BLaER1 (cell line): ENCODE measurements at regions not wholly inside any gene's neighbourhood (a gene's known extent, or its start where the extent isn't known, plus 50 kb on each side); places are given as distances from the start of the nearest gene placed in this dataset.
"Not testable (repeated sequence)": the region's sequence is repeated elsewhere in the genome, so short reads cannot be mapped to it uniquely, and the experiment has no call there.

Experiments
- H3K27ac ChIP-seq: shearing (Covaris generic); formaldehyde crosslinking; 2 replicates; pipeline ENCODE4 v1.8.1; 2022
- H3K27me3 ChIP-seq: shearing (Covaris generic); formaldehyde crosslinking; 2 replicates; pipeline ENCODE4 v1.8.1; 2022
- H3K36me3 ChIP-seq: shearing (Covaris generic); formaldehyde crosslinking; 2 replicates; pipeline ENCODE4 v1.8.1; 2022
- H3K4me1 ChIP-seq: shearing (Covaris generic); formaldehyde crosslinking; 2 replicates; pipeline ENCODE4 v1.8.1; 2022
- H3K4me2 ChIP-seq: shearing (Covaris generic); formaldehyde crosslinking; 2 replicates; pipeline ENCODE4 v1.8.1; 2022
- H3K4me3 ChIP-seq: shearing (Covaris generic); formaldehyde crosslinking; 2 replicates; pipeline ENCODE4 v1.8.1; 2022
- H3K9ac ChIP-seq: shearing (Covaris generic); formaldehyde crosslinking; 2 replicates; pipeline ENCODE4 v1.8.1; 2022
- H3K9me3 ChIP-seq: shearing (Covaris generic); formaldehyde crosslinking; 2 replicates; pipeline ENCODE4 v1.8.1; 2022
- H4K20me1 ChIP-seq: shearing (Covaris generic); formaldehyde crosslinking; 2 replicates; pipeline ENCODE4 v1.8.1; 2022
- Cebpa-rat ChIP-seq: shearing (Covaris generic); IDR thresholded peaks from 2 replicates; pipeline ENCODE4 v1.8.1; 2022

- Histone ChIP-seq H3K4me3 (no peak overlapping the region), H3K4me2 (no peak overlapping the region), H4K20me1 (peaks cover 90% of the 10 kb centered on the region), H3K36me3 (peaks cover 79% of the 10 kb centered on the region), H3K27me3 (no peaks in the 10 kb centered on the region), H3K9ac (no peak overlapping the region), H3K4me1 (no peaks in the 10 kb centered on the region), H3K9me3 (peaks cover 38% of the 10 kb centered on the region), H3K27ac (no peak overlapping the region)
- TF ChIP-seq Cebpa-rat, result no peak
Observed at GRCh38 chr6:144372116-144372515, 87.0 kb downstream of the UTRN start.

- Histone ChIP-seq H3K4me2 (no peak overlapping the region), H3K27me3 (no peaks in the 10 kb centered on the region), H3K4me3 (no peak overlapping the region), H3K9me3 (peaks cover 32% of the 10 kb centered on the region), H3K4me1 (no peaks in the 10 kb centered on the region), H3K36me3 (peaks cover 81% of the 10 kb centered on the region), H4K20me1 (peaks cover 92% of the 10 kb centered on the region), H3K27ac (no peak overlapping the region), H3K9ac (no peak overlapping the region)
- TF ChIP-seq Cebpa-rat, result no peak
Observed at GRCh38 chr6:144372611-144373594, 87.8 kb downstream of the UTRN start.

GRCh38 chr6:144374525-144374924 is 89.4 kb downstream of the UTRN start:
- not testable (repeated sequence) for H3K27ac ChIP-seq, H3K4me2 ChIP-seq, H3K9ac ChIP-seq, H3K27me3 ChIP-seq, H3K4me3 ChIP-seq, H3K4me1 ChIP-seq
- peaks cover 28% of the 10 kb centered on the region for H3K9me3 ChIP-seq
- H4K20me1 ChIP-seq, result peaks cover 99% of the 10 kb centered on the region
- H3K36me3 ChIP-seq, result peaks cover 79% of the 10 kb centered on the region

- H3K4me1 ChIP-seq, result no peaks in the 10 kb centered on the region
- H3K9me3 ChIP-seq, result peaks cover 39% of the 10 kb centered on the region
- H3K27ac ChIP-seq, result no peak overlapping the region
- peaks cover 98% of the 10 kb centered on the region for H4K20me1 ChIP-seq
- no peak for TF ChIP-seq Cebpa-rat
- H3K9ac ChIP-seq, result no peak overlapping the region
- no peak overlapping the region for H3K4me2 ChIP-seq
- H3K27me3 ChIP-seq, result no peaks in the 10 kb centered on the region
- no peak overlapping the region for H3K4me3 ChIP-seq
- H3K36me3 ChIP-seq, result peaks cover 77% of the 10 kb centered on the region
Observed at GRCh38 chr6:144377586-144378210, 92.6 kb downstream of the UTRN start.

GRCh38 chr6:144378437-144378836 is 93.3 kb downstream of the UTRN start:
- Histone ChIP-seq H3K9me3 (peaks cover 39% of the 10 kb centered on the region), H3K27me3 (no peaks in the 10 kb centered on the region), H3K27ac (no peak overlapping the region), H3K4me1 (no peaks in the 10 kb centered on the region), H3K4me2 (no peak overlapping the region), H3K9ac (no peak overlapping the region), H3K4me3 (no peak overlapping the region), H4K20me1 (peaks cover 98% of the 10 kb centered on the region), H3K36me3 (peaks cover 73% of the 10 kb centered on the region)
- no peak for TF ChIP-seq Cebpa-rat

- H3K27ac ChIP-seq, result no peak overlapping the region
- peaks cover 65% of the 10 kb centered on the region for H3K36me3 ChIP-seq
- peaks cover 98% of the 10 kb centered on the region for H4K20me1 ChIP-seq
Observed at GRCh38 chr6:144379356-144379755, 94.2 kb downstream of the UTRN start.

GRCh38 chr6:144381499-144381898 is 96.4 kb downstream of the UTRN start:
- not testable (repeated sequence) for H3K27ac ChIP-seq, H3K27me3 ChIP-seq, H3K4me2 ChIP-seq, H3K9ac ChIP-seq, H3K4me1 ChIP-seq, H3K4me3 ChIP-seq
- Histone ChIP-seq H4K20me1 (peaks cover 98% of the 10 kb centered on the region), H3K9me3 (peaks cover 39% of the 10 kb centered on the region), H3K36me3 (peaks cover 59% of the 10 kb centered on the region)

More at GRCh38 chr6:144379356-144379755, 94.2 kb downstream of the UTRN start:
- no peak for TF ChIP-seq Cebpa-rat
- no peaks in the 10 kb centered on the region for H3K27me3 ChIP-seq
- no peak overlapping the region for H3K4me2 ChIP-seq
- H3K4me3 ChIP-seq, result no peak overlapping the region
- H3K4me1 ChIP-seq, result no peaks in the 10 kb centered on the region
- peaks cover 39% of the 10 kb centered on the region for H3K9me3 ChIP-seq
- H3K9ac ChIP-seq, result no peak overlapping the region

GRCh38 chr6:144383336-144383735 is 98.2 kb downstream of the UTRN start:
- peaks cover 58% of the 10 kb centered on the region for H3K36me3 ChIP-seq
- no peak overlapping the region for H3K4me2 ChIP-seq
- no peaks in the 10 kb centered on the region for H3K27me3 ChIP-seq
- no peak overlapping the region for H3K27ac ChIP-seq
- H3K4me3 ChIP-seq, result no peak overlapping the region
- TF ChIP-seq Cebpa-rat, result no peak
- peaks cover 39% of the 10 kb centered on the region for H3K9me3 ChIP-seq
- peaks cover 98% of the 10 kb centered on the region for H4K20me1 ChIP-seq
- no peaks in the 10 kb centered on the region for H3K4me1 ChIP-seq
- H3K9ac ChIP-seq, result no peak overlapping the region

- Histone ChIP-seq H3K27me3 (no peaks in the 10 kb centered on the region), H3K9me3 (peaks cover 28% of the 10 kb centered on the region)
- no peak for TF ChIP-seq Cebpa-rat
Observed at GRCh38 chr6:144384427-144384826, 99.3 kb downstream of the UTRN start.

GRCh38 chr6:144389474-144389873 is 104.3 kb downstream of the UTRN start:
- not testable (repeated sequence) for H3K9me3 ChIP-seq, H3K4me2 ChIP-seq, H3K9ac ChIP-seq, H3K4me3 ChIP-seq, H3K4me1 ChIP-seq, H3K27ac ChIP-seq
- H3K36me3 ChIP-seq, result peaks cover 50% of the 10 kb centered on the region
- peaks cover 100% of the 10 kb centered on the region for H4K20me1 ChIP-seq
- H3K27me3 ChIP-seq, result peaks cover 39% of the 10 kb centered on the region

More at GRCh38 chr6:144384427-144384826, 99.3 kb downstream of the UTRN start:
- Histone ChIP-seq H3K4me1 (no peaks in the 10 kb centered on the region), H3K9ac (no peak overlapping the region), H3K27ac (no peak overlapping the region), H4K20me1 (peaks cover 98% of the 10 kb centered on the region), H3K4me3 (no peak overlapping the region), H3K36me3 (peaks cover 56% of the 10 kb centered on the region), H3K4me2 (no peak overlapping the region)
